ENCODE measurements at regions not wholly inside any gene's neighbourhood (a gene's known extent, or its start where the extent isn't known, plus 50 kb on each side); places are given as distances from the start of the nearest gene placed in this dataset.

DNA sequence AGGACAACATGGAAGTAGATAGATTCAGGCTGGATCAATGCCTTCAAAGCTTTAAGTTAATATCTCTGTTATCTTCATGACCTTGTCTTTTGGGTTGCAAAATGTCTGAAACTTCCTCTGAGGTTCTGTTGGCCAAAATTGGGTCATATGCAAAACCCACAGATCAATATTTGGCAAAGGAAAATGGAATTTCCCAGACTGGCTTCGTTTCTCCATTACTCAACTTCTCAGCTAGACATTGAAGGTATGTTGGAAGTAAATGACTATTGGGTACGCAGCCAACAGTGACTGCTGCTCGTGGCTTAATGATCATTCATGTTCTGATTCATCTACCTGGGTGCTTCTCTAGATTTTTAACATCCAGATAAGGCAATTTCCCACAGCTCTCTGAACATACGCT lies 675.4 kb upstream of the SGO1 start:
- no TSS peak for BruUV-seq (replicated peaks)
- no peak for TF ChIP-seq POLR2AphosphoS5 (IDR thresholded peaks at IDR 0.05; ENCODE audit: low read depth, low read length)
- TF ChIP-seq RAD21 (IDR thresholded peaks at IDR 0.05; ENCODE audit: low read depth), result no peak
- no peak for TF ChIP-seq ZBTB33 (IDR thresholded peaks at IDR 0.05; ENCODE audit: extremely low read depth, insufficient replicate concordance, low read length)
- TF ChIP-seq EGR1 (IDR thresholded peaks at IDR 0.05; ENCODE audit: low read depth), result no peak
- no peak for TF ChIP-seq EZH2 (IDR thresholded peaks at IDR 0.05)
- no peak for TF ChIP-seq CBX3 (IDR thresholded peaks at IDR 0.05; ENCODE audit: low read depth)
- TF ChIP-seq, protein P1, sequence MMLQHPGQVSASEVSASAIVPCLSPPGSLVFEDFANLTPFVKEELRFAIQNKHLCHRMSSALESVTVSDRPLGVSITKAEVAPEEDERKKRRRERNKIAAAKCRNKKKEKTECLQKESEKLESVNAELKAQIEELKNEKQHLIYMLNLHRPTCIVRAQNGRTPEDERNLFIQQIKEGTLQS (IDR thresholded peaks at IDR 0.05), result no peak
- no peak for TF ChIP-seq TCF7L2 (IDR thresholded peaks at IDR 0.05; ENCODE audit: borderline replicate concordance, extremely low read depth, insufficient read depth, insufficient read length)
- TF ChIP-seq, protein P2, sequence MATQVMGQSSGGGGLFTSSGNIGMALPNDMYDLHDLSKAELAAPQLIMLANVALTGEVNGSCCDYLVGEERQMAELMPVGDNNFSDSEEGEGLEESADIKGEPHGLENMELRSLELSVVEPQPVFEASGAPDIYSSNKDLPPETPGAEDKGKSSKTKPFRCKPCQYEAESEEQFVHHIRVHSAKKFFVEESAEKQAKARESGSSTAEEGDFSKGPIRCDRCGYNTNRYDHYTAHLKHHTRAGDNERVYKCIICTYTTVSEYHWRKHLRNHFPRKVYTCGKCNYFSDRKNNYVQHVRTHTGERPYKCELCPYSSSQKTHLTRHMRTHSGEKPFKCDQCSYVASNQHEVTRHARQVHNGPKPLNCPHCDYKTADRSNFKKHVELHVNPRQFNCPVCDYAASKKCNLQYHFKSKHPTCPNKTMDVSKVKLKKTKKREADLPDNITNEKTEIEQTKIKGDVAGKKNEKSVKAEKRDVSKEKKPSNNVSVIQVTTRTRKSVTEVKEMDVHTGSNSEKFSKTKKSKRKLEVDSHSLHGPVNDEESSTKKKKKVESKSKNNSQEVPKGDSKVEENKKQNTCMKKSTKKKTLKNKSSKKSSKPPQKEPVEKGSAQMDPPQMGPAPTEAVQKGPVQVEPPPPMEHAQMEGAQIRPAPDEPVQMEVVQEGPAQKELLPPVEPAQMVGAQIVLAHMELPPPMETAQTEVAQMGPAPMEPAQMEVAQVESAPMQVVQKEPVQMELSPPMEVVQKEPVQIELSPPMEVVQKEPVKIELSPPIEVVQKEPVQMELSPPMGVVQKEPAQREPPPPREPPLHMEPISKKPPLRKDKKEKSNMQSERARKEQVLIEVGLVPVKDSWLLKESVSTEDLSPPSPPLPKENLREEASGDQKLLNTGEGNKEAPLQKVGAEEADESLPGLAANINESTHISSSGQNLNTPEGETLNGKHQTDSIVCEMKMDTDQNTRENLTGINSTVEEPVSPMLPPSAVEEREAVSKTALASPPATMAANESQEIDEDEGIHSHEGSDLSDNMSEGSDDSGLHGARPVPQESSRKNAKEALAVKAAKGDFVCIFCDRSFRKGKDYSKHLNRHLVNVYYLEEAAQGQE (IDR thresholded peaks at IDR 0.05; ENCODE audit: low read depth), result no peak
- ChIA-PET CTCF (no interaction called here), POLR2A (no interaction called here), RAD21 (ENCODE audit: low non-redundant PET in 1 of 2, low total read pairs in 2 of 2, uncharacterized antibody in 2 of 2, unreplicated experiment in 2 of 2) (no interaction called here)
- H3K27me3 ChIP-seq (ENCODE audit: insufficient read depth, low read length), result no peaks in the 10 kb centered on the region
- H3K9me3 ChIP-seq (ENCODE audit: control insufficient read depth in 1 of 2, insufficient read depth in 1 of 2, low read depth in 1 of 2, low read length in 2 of 2), result peaks cover 12 to 22% of the 10 kb centered on the region in 2 experiments; a peak in 2 of 4 replicates
- H3K27ac ChIP-seq (ENCODE audit: low read depth, low read length), result no peak overlapping the region
- no peak overlapping the region for H3K4me2 ChIP-seq (ENCODE audit: low read length)
- H3K79me2 ChIP-seq (ENCODE audit: insufficient read depth, low read length), result no peaks in the 10 kb centered on the region
- no peak overlapping the region for H2AFZ ChIP-seq (ENCODE audit: low read depth, low read length, poor library complexity, severe bottlenecking)
- DNase-seq (ENCODE audit: low read depth, low spot score) (no peak), ATAC-seq (no peak)
- H3K9ac ChIP-seq (ENCODE audit: low read length), result no peak overlapping the region
- no peaks in the 10 kb centered on the region for H3K9me2 ChIP-seq (ENCODE audit: insufficient read depth)
- no peaks in the 10 kb centered on the region for H4K20me1 ChIP-seq (ENCODE audit: insufficient read depth)
- no peak overlapping the region for H3K4me3 ChIP-seq (replicated peaks in 1 of 2; ENCODE audit: low read depth in 1 of 2, low read length in 2 of 2)
- H3K36me3 ChIP-seq (ENCODE audit: control insufficient read depth in 1 of 2, insufficient read depth in 2 of 2, low read length in 2 of 2), result no peaks in the 10 kb centered on the region
- H3K4me1 ChIP-seq (ENCODE audit: control insufficient read depth in 1 of 2, insufficient read depth in 2 of 2, low read length in 2 of 2), result no peaks in the 10 kb centered on the region
- intact Hi-C loops (cut with micrococcal nuclease), result no loop called here

Data from HCT116 (cell line).